WTC11 (cell line): ENCODE measurements at regions not wholly inside any gene's neighbourhood (a gene's known extent, or its start where the extent isn't known, plus 50 kb on each side); places are given as distances from the start of the nearest gene placed in this dataset.

Source experiments
- ATAC-seq: fragments of 200-7000 bp; cut with Tn5 transposase; 2 replicates; pipeline ENCODE4 v1.10.0; 2021; ENCODE audit warnings: mild to moderate bottlenecking, moderate library complexity
- CTCF ChIA-PET: fragments of 300-600 bp; sonication (Branson Sonifier 250); formaldehyde crosslinking; loops from one replicate; lab custom pipeline; 2021; ENCODE audit warnings: antibody characterized with exemption; lab: Charles Lee
- POLR2A ChIA-PET: fragments of 350-600 bp; sonication (Branson Sonifier 250); formaldehyde crosslinking; loops from one replicate; lab custom pipeline; 2021; ENCODE audit warnings: antibody characterized with exemption; lab: Charles Lee
- DNase-seq: peaks from one replicate; pipeline ENCODE4 v3.0.0; 2021; ENCODE audit warnings: low spot score
- H3K27ac Mint-ChIP-seq: 2 replicates; pipeline ENCODE4 v1.8.0; 2021; ENCODE audit warnings: mixed read lengths
- H3K27me3 Mint-ChIP-seq: 2 replicates; pipeline ENCODE4 v1.8.0; 2021; ENCODE audit warnings: low read depth, mild to moderate bottlenecking, moderate library complexity, mixed read lengths
- H3K36me3 Mint-ChIP-seq: 2 replicates; pipeline ENCODE4 v1.8.0; 2021; ENCODE audit warnings: mixed read lengths
- H3K4me1 Mint-ChIP-seq: 2 replicates; pipeline ENCODE4 v1.8.0; 2022; ENCODE audit warnings: mixed read lengths
- H3K4me3 Mint-ChIP-seq: 2 replicates; pipeline ENCODE4 v1.8.0; 2021; ENCODE audit warnings: mild to moderate bottlenecking, moderate library complexity, mixed read lengths
- H3K9me3 Mint-ChIP-seq: 2 replicates; pipeline ENCODE4 v1.8.0; 2021; ENCODE audit warnings: mixed read lengths
- ATF1 ChIP-seq: sonication (generic); formaldehyde crosslinking; IDR thresholded peaks from 2 replicates; pipeline ENCODE4 v1.8.1; 2023; ENCODE audit warnings: mild to moderate bottlenecking, moderate library complexity, missing genetic modification reagents
- ATF3 ChIP-seq: sonication (generic); formaldehyde crosslinking; conservative IDR thresholded peaks from 2 replicates; pipeline ENCODE4 v1.8.1; 2022; ENCODE audit warnings: mild to moderate bottlenecking, missing genetic modification reagents
- CREB1 ChIP-seq: sonication (generic); formaldehyde crosslinking; IDR thresholded peaks from 2 replicates; pipeline ENCODE4 v1.8.0; 2023; ENCODE audit warnings: mild to moderate bottlenecking, missing genetic modification reagents
- CREM ChIP-seq: sonication (generic); formaldehyde crosslinking; IDR thresholded peaks from 2 replicates; pipeline ENCODE4 v1.8.1; 2022; ENCODE audit warnings: mild to moderate bottlenecking, missing genetic modification reagents, moderate library complexity
- CTCF ChIP-seq: fragments of 200-600 bp; IDR thresholded peaks from 2 replicates; pipeline ENCODE4 v1.8.0; 2022; ENCODE audit warnings: antibody characterized with exemption
- ELF4 ChIP-seq: sonication (generic); formaldehyde crosslinking; IDR thresholded peaks from 2 replicates; pipeline ENCODE4 v1.8.1; 2022; ENCODE audit warnings: low read depth, mild to moderate bottlenecking, moderate library complexity, missing genetic modification reagents
- ERG ChIP-seq: fragments of 250-450 bp; sonication (Bioruptor Pico); IDR thresholded peaks from 2 replicates; pipeline ENCODE4 v1.8.0; 2021; ENCODE audit warnings: mild to moderate bottlenecking
- FOXJ3 ChIP-seq: sonication (generic); formaldehyde crosslinking; IDR thresholded peaks from 2 replicates; pipeline ENCODE4 v1.9.0; 2021; ENCODE audit warnings: missing genetic modification reagents, mild to moderate bottlenecking, borderline replicate concordance
- FOXK1 ChIP-seq: sonication (generic); formaldehyde crosslinking; IDR thresholded peaks from 2 replicates; pipeline ENCODE4 v1.8.0; 2022; ENCODE audit warnings: mild to moderate bottlenecking, moderate library complexity, missing genetic modification reagents
- HMGA2 ChIP-seq: fragments of 250-450 bp; sonication (Bioruptor Pico); IDR thresholded peaks from 2 replicates; pipeline ENCODE4 v1.4.0; 2021; ENCODE audit warnings: mild to moderate bottlenecking, moderate library complexity
- JAZF1 ChIP-seq: fragments of 250-450 bp; sonication (Bioruptor Pico); IDR thresholded peaks from 2 replicates; pipeline ENCODE4 v1.9.0; 2021; ENCODE audit warnings: moderate library complexity, mild to moderate bottlenecking, inconsistent platforms
- NFATC4 ChIP-seq: fragments of 250-450 bp; sonication (Bioruptor Pico); IDR thresholded peaks from 2 replicates; pipeline ENCODE4 v1.9.0; 2021; ENCODE audit warnings: mild to moderate bottlenecking
- NFYB ChIP-seq: sonication (generic); formaldehyde crosslinking; conservative IDR thresholded peaks from 2 replicates; pipeline ENCODE4 v1.8.0; 2022; ENCODE audit warnings: low read depth, missing genetic modification reagents
- NR2C2 ChIP-seq: sonication (generic); formaldehyde crosslinking; IDR thresholded peaks from 2 replicates; pipeline ENCODE4 v1.8.0; 2022; ENCODE audit warnings: mild to moderate bottlenecking, missing genetic modification reagents
- PRRX2 ChIP-seq: fragments of 250-450 bp; sonication (Bioruptor Pico); IDR thresholded peaks from 2 replicates; pipeline ENCODE4 v1.8.0; 2021; ENCODE audit warnings: mild to moderate bottlenecking
- TCF7 ChIP-seq: sonication (generic); formaldehyde crosslinking; IDR thresholded peaks from 2 replicates; pipeline ENCODE4 v1.8.0; 2022; ENCODE audit warnings: mild to moderate bottlenecking, low read depth, missing genetic modification reagents, moderate library complexity
- TEAD4 ChIP-seq: sonication (generic); formaldehyde crosslinking; IDR thresholded peaks from 2 replicates; pipeline ENCODE4 v1.8.0; 2022; ENCODE audit warnings: mild to moderate bottlenecking, missing genetic modification reagents
- USF1 ChIP-seq: sonication (generic); formaldehyde crosslinking; IDR thresholded peaks from 2 replicates; pipeline ENCODE4 v1.8.0; 2022; ENCODE audit warnings: mild to moderate bottlenecking, missing genetic modification reagents
- ZNF219 ChIP-seq: sonication (generic); formaldehyde crosslinking; IDR thresholded peaks from 2 replicates; pipeline ENCODE4 v1.8.0; 2023; ENCODE audit warnings: missing genetic modification reagents, mild to moderate bottlenecking, borderline replicate concordance
- ZNF532 ChIP-seq: fragments of 250-450 bp; sonication (Bioruptor Pico); IDR thresholded peaks from 2 replicates; pipeline ENCODE4 v1.9.0; 2021; ENCODE audit warnings: mild to moderate bottlenecking, borderline replicate concordance
- ZNF671 ChIP-seq: fragments of 250-450 bp; sonication (Bioruptor Pico); IDR thresholded peaks from 2 replicates; pipeline ENCODE4 v1.8.0; 2021; ENCODE audit warnings: mild to moderate bottlenecking
- ZSCAN18 ChIP-seq: fragments of 250-450 bp; sonication (Bioruptor Pico); IDR thresholded peaks from 2 replicates; pipeline ENCODE4 v2.1.2; 2022; ENCODE audit warnings: mild to moderate bottlenecking, moderate library complexity

GRCh38 chrX:145886469-145886868 lies 68.8 kb downstream of the SLITRK2 start:
- H3K4me1 Mint-ChIP-seq, result no peaks in the 10 kb centered on the region
- TF ChIP-seq NR2C2 (CRISPR knock-in tag), result no peak
- no peak for TF ChIP-seq ZNF532 (CRISPR knock-in tag)
- TF ChIP-seq PRRX2 (CRISPR knock-in tag), result no peak
- TF ChIP-seq ZNF671 (CRISPR knock-in tag), result no peak
- TF ChIP-seq NFYB (CRISPR knock-in tag), result no peak
- no peak for TF ChIP-seq HMGA2 (CRISPR knock-in tag)
- TF ChIP-seq ZSCAN18 (CRISPR knock-in tag), result no peak
- TF ChIP-seq CREM (CRISPR knock-in tag), result no peak
- no peak for TF ChIP-seq CTCF
- TF ChIP-seq NFATC4 (CRISPR knock-in tag), result no peak
- TF ChIP-seq USF1, result no peak
- TF ChIP-seq ATF1 (CRISPR knock-in tag), result no peak
- no peak for TF ChIP-seq ATF3 (CRISPR knock-in tag)
- no peak for TF ChIP-seq ELF4 (CRISPR knock-in tag)
- no peak for TF ChIP-seq CREB1
- no peak for TF ChIP-seq FOXJ3 (CRISPR knock-in tag)
- TF ChIP-seq JAZF1 (CRISPR knock-in tag), result no peak
- no peak for TF ChIP-seq ZNF219 (CRISPR knock-in tag)
- no peak for TF ChIP-seq TEAD4 (CRISPR knock-in tag)
- TF ChIP-seq FOXK1 (CRISPR knock-in tag), result no peak
- H3K9me3 Mint-ChIP-seq, result peaks cover 44% of the 10 kb centered on the region
- no peak overlapping the region for H3K27ac Mint-ChIP-seq
- ATAC-seq, result no peak
- CTCF ChIA-PET, result no interaction called here
- POLR2A ChIA-PET, result no interaction called here
- no peak for DNase-seq
- no peaks in the 10 kb centered on the region; the same call in 1 of the 2 replicates for H3K27me3 Mint-ChIP-seq
- peaks cover 31% of the 10 kb centered on the region for H3K36me3 Mint-ChIP-seq
- no peak overlapping the region for H3K4me3 Mint-ChIP-seq

GRCh38 chrX:145910017-145910416 lies 92.4 kb downstream of the SLITRK2 start:
- H3K27ac Mint-ChIP-seq, result no peak overlapping the region
- no peak for ATAC-seq
- TF ChIP-seq TCF7 (CRISPR knock-in tag) (no peak), ERG (CRISPR knock-in tag) (no peak), HMGA2 (CRISPR knock-in tag) (no peak)
- TF ChIP-seq, all 79 proteins: peak for 0
- ChIA-PET CTCF (no interaction called here), POLR2A (no interaction called here)
- Mint-ChIP-seq H3K27me3 (no peaks in the 10 kb centered on the region), H3K4me3 (no peak overlapping the region), H3K36me3 (peaks cover 17% of the 10 kb centered on the region), H3K9me3 (peaks cover 33% of the 10 kb centered on the region), H3K4me1 (no peaks in the 10 kb centered on the region)
- DNase-seq, result no peak
